ENCODE measurements at regions not wholly inside any gene's neighbourhood (a gene's known extent, or its start where the extent isn't known, plus 50 kb on each side); places are given as distances from the start of the nearest gene placed in this dataset.
"Not testable (repeated sequence)": the region's sequence is repeated elsewhere in the genome, so short reads cannot be mapped to it uniquely, and the experiment has no call there.

- intact Hi-C loops (cut with DNase I), result no loop called here
- Histone ChIP-seq H3K4me3 (no peak overlapping the region), H3K27ac (no peak overlapping the region), H3K4me1 (no peaks in the 10 kb centered on the region), H3K36me3 (no peaks in the 10 kb centered on the region), H3K27me3 (ENCODE audit: low read depth) (no peaks in the 10 kb centered on the region), H3K9me3 (no peaks in the 10 kb centered on the region)
- TF ChIP-seq CTCF (IDR thresholded peaks at IDR 0.05), result no peak
- DNase-seq (no peak), ATAC-seq (no peak)
These were observed 80.0 kb upstream of the ANKRD28 start for GRCh38 chr3:15877813-15878212.

- intact Hi-C loops (cut with DNase I); ATAC-seq: not testable (repeated sequence)
These were observed 82.0 kb upstream of the ANKRD28 start for GRCh38 chr3:15879787-15880186.

GRCh38 chr3:15882577-15882976 is 84.8 kb upstream of the ANKRD28 start:
- no peak for TF ChIP-seq CTCF (IDR thresholded peaks at IDR 0.05)
- Histone ChIP-seq H3K9me3 (peaks cover 4% of the 10 kb centered on the region), H3K36me3 (no peaks in the 10 kb centered on the region), H3K27me3 (ENCODE audit: low read depth) (no peaks in the 10 kb centered on the region), H3K4me3 (no peak overlapping the region), H3K4me1 (no peaks in the 10 kb centered on the region), H3K27ac (no peak overlapping the region)
- DNase-seq, result no peak
- no peak for ATAC-seq
- intact Hi-C loops (cut with DNase I), result no loop called here

More at GRCh38 chr3:15879787-15880186, 82.0 kb upstream of the ANKRD28 start:
- not testable (repeated sequence) for H3K27ac ChIP-seq; DNase-seq; H3K36me3 ChIP-seq; H3K27me3 ChIP-seq (ENCODE audit: low read depth); H3K4me3 ChIP-seq; H3K9me3 ChIP-seq; H3K4me1 ChIP-seq

- no peak overlapping the region for H3K27ac ChIP-seq
- no peak for TF ChIP-seq CTCF (IDR thresholded peaks at IDR 0.05)
- no peak overlapping the region for H3K4me3 ChIP-seq
- no peak for DNase-seq
- no peaks in the 10 kb centered on the region for H3K36me3 ChIP-seq
- intact Hi-C loops (cut with DNase I), result no loop called here
- H3K9me3 ChIP-seq, result peaks cover 4% of the 10 kb centered on the region
- H3K27me3 ChIP-seq (ENCODE audit: low read depth), result no peaks in the 10 kb centered on the region
- ATAC-seq, result no peak
- H3K4me1 ChIP-seq, result no peaks in the 10 kb centered on the region
These were observed 86.4 kb upstream of the ANKRD28 start for GRCh38 chr3:15884132-15884531.

GRCh38 chr3:15886521-15886920 is 88.7 kb upstream of the ANKRD28 start:
- H3K4me3 ChIP-seq, result no peak overlapping the region
- intact Hi-C loops (cut with DNase I), result no loop called here
- no peaks in the 10 kb centered on the region for H3K36me3 ChIP-seq
- no peaks in the 10 kb centered on the region for H3K27me3 ChIP-seq (ENCODE audit: low read depth)
- peaks cover 4% of the 10 kb centered on the region for H3K9me3 ChIP-seq
- DNase-seq, result no peak
- no peak for TF ChIP-seq CTCF (IDR thresholded peaks at IDR 0.05)
- no peak for ATAC-seq
- H3K4me1 ChIP-seq, result no peaks in the 10 kb centered on the region
- no peak overlapping the region for H3K27ac ChIP-seq

- intact Hi-C loops (cut with DNase I), result no loop called here
- no peaks in the 10 kb centered on the region for H3K27me3 ChIP-seq (ENCODE audit: low read depth)
- no peaks in the 10 kb centered on the region for H3K4me1 ChIP-seq
- no peak for TF ChIP-seq CTCF (IDR thresholded peaks at IDR 0.05)
- no peaks in the 10 kb centered on the region for H3K36me3 ChIP-seq
- no peak overlapping the region for H3K27ac ChIP-seq
- peaks cover 4% of the 10 kb centered on the region for H3K9me3 ChIP-seq
- ATAC-seq, result no peak
- no peak overlapping the region for H3K4me3 ChIP-seq
- DNase-seq, result no peak
These were observed 89.5 kb upstream of the ANKRD28 start for GRCh38 chr3:15887261-15887660.

All from lower lobe of right lung (tissue), 2 donors.